H1 (cell line): ENCODE measurements at regions not wholly inside any gene's neighbourhood (a gene's known extent, or its start where the extent isn't known, plus 50 kb on each side); places are given as distances from the start of the nearest gene placed in this dataset.

Source experiments
- JUND ChIP-seq: IDR thresholded peaks from 2 replicates; pipeline ENCODE4 v1.6.1; 2011; ENCODE audit warnings: mild to moderate bottlenecking, improper control_type of control experiment, low read length
- NRF1 ChIP-seq: IDR thresholded peaks from 2 replicates; pipeline ENCODE4 v1.6.1; 2011; ENCODE audit warnings: mild to moderate bottlenecking, low read depth, low read length, improper control_type of control experiment

GRCh38 chr15:62404194-62404985, 239.3 kb upstream of the C2CD4B start (continued):
- TF ChIP-seq NRF1, result no peak
- TF ChIP-seq JUND, result no peak
- TF ChIP-seq, all 59 proteins: peak for 0
